NCI-H2227 (cell line): ENCODE measurements at regions not wholly inside any gene's neighbourhood (a gene's known extent, or its start where the extent isn't known, plus 50 kb on each side); places are given as distances from the start of the nearest gene placed in this dataset.
"Not testable (repeated sequence)": the region's sequence is repeated elsewhere in the genome, so short reads cannot be mapped to it uniquely, and the experiment has no call there.

ENCODE experiments used
- DNase-seq: peaks from one replicate; lab custom pipeline; 2025; ENCODE audit not compliant: unreplicated experiment; lab: John Stamatoyannopoulos, UW

DNA sequence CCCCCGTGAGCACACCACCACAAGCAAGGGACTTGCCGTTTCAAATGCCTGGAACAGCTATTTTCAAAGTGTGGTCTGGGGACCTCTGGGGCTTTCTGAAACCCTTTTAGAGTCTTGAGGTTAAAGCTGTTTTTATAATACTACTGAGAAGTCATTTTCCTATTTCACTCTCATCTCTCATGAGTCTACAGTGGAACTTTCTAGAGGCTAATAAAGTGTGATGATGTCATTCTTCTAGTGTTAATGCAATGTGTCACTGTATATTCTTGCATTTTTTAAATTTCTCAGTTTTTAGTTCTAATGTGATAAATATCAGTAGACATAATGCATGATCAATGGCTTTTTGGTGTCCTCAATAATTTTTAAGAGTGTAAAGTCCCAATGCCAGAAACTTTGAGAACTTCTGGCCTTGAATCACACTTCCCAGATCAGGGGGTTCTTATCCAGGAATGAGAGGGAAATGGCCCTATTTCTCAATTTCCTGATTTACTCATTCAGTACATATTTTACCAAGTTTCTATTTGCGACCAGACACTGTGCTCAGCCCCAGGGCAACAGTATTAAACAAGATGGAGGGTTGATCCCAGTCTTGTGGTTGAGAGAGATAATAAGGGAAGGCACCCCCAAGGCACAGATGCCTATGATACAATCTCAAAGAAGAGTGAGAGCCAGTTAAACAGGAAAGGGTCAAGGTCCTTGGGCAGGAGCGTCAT lies 444.0 kb downstream of the HS3ST3B1 start:
- no peak for DNase-seq

DNA sequence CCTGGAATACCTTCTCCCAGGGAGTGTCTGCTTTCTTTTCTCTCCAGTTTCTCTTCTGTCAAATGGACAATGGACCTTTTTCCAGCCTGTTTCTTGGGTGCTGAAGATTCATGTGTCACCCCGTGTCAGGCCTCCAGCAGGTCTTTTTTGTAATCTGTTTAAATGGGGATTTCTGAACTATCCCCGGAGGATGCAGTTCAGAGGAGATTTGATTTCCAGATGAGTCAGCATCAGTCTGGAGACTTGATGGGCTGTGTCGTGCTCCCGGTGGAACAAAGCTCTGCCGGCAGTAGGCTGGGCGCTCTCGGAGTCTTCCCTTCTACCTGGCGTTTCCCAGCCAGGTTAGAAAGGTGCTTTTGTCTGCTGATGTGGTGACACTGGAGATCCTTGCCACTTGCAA lies 440.6 kb downstream of the HS3ST3B1 start:
- no peak for DNase-seq

DNA sequence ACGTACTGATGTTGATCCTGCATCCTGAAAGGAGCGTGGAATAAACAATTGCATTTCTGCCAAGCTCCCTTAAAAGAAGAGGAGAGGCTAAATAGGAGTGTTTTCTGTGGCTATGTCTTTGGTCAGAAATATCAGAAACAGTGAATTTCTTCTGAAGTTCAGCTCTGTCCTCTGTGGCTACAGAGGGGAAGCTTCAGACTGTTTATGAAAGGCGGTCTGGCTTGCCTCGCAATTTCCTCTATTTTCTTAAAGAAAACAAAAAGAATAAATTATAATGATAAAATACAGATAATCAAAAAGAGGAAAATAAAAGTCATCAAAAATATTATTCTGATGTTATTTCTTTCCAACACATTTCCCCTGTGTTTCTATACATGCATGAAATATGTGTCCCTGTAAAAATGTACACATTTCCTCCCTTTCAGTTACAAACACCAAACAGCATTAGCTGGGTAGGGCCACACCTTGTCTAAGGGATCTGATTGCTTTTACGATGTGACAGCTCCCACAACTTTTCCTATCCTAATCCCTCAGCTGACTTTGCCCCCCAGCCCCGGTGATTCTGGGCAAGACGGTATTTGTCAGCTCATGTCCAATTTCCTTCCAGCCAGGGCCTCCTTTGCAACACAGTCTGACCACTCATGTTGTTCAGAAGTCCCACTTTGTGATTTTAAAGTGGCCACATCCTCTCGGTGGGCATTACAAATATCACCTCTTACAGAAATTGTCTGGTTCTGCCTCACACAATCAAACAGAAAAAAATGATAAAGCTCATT lies 439.0 kb downstream of the HS3ST3B1 start:
- no peak for DNase-seq

DNA sequence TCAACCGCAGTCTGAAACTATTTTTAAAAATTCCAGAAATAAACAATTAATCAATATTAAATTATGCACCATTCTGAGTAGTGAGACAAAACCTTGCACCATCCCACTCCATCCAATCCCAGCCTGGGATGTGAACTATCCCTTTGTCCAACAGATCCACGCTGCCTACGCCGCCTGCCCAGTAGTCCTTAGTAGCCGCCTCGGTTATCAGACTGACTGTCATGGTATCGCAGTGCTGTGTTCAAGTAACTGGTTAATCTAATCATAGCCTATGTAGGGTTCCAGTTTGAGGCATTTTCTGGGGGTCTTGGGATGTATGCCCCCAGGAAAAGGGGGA lies 437.7 kb downstream of the HS3ST3B1 start:
- no peak for DNase-seq

DNA sequence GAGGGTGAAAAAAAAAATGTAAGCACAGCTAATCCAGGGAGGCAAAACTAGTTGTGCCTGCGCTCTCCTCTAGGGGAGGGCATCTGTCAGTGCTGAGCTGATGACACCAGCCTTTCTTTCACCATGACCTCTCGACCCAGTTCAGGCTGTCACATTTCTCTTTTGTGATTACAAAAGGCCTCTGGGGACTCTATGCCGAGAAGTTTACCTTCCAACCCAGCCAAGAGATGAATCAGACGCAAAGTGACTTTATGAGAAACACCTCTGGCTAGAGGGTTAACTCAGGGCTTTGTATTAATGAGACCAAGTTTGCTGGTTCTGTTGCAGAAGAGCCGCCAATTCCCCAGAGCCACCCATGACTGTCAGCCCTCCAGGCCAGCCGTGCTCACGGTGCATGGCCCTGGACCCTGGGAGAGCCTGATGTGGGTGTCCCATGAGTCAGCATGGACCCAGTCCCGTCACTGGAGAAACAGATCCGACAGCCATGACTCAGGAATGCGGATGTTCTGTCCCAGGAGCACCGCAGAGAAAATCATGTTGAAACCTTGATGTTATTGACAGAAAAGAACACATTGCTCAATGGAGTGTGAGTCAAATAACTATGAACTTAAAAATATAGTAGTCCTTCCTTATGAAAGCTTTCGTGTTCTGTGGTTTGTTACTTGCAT lies 437.2 kb downstream of the HS3ST3B1 start:
- DNase-seq: no peak

DNA sequence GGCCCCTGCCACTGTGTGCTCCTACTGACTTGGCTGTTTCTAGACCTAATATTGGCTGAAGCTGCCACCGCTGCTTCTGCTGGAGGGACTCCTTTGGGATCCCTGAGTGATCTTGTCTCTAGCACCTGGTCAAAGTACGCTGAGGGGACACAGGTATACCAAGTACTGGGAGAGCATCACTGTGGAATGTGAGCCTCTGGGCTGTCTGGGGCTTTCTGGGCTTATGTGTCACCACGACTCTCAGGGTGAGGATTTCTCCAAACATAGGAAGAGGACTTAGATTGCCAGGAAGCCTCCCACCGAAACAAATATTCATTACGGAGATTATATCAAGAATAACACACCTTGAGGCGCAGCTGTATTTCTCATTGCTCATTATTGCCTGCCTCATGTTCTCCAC lies 435.8 kb downstream of the HS3ST3B1 start:
- no peak for DNase-seq

DNA sequence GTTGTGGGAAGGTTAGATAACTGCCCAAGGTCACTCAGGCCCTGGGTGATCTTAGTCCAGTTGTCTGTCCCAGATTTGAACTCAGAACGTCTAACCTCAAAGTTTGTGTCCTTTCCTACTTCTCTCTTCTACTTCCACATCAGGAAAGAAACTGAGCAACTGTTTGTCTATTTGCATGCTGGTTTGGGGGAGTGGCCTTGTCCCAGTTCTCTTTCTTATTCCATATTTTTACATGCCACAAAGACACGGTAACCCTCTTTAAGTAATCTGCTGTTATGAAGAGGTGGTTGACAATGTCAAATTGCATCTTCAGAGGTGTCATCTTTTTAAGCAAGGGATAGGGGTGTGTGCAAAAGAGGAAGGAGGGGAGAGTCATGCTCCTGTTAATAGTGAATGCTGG lies 432.5 kb downstream of the HS3ST3B1 start:
- DNase-seq: no peak

DNA sequence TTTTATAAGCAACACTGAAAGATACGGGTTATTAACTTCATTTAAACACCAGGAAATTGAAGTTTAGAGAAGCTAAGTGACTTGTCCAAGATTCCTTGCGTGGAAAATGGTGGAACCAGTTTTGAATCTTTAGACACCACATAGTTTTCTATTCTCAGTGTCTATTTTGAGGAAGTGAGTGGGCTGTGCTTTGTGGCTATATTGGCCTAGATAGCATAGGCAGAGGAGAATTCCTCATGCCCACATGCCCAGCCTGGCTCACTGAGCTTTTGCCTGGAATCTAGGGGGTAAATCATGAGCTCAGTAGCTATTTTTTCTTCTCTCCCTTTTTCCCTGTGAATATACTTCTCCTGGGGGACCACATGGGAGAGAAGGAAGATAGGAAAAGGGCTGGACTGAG lies 431.3 kb downstream of the HS3ST3B1 start:
- DNase-seq: no peak

DNA sequence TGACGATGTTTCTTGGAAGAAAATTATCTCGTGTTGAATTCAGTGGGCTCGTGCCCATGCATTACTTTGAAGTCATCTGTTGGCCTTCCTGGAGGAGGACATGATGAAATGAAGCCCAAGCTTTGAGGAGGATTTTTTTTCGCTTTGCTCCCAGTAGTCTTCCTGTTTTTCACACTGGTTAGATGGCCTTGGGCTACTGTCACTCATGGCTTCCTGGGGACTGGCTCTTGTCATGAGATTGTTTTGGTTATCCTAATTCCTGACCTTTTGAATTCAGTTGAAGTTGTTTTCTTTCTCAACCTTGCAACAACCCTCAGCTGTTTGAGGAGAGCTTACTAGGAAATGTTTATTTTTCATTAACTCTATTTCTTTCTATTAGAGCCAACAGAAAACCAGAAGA lies 430.7 kb downstream of the HS3ST3B1 start:
- no peak for DNase-seq

DNA sequence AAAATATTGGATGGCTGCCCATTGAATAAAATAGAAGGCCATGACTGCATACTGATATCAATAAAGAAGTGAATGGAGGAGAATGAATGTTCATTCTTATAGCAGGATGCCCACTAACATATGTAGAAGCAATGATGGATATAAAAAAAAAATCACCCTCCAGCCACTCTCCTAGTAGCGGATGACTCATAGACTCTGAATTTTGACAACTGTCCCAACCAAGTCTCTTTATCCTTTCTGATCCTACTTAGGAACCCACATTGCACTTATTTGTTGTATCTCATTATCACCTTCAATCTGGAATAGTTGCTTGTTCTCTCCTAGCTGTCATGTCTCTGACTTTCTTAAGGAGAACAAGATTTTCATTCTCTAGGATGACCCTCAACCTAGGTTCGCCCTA lies 429.9 kb downstream of the HS3ST3B1 start:
- no peak for DNase-seq

DNA sequence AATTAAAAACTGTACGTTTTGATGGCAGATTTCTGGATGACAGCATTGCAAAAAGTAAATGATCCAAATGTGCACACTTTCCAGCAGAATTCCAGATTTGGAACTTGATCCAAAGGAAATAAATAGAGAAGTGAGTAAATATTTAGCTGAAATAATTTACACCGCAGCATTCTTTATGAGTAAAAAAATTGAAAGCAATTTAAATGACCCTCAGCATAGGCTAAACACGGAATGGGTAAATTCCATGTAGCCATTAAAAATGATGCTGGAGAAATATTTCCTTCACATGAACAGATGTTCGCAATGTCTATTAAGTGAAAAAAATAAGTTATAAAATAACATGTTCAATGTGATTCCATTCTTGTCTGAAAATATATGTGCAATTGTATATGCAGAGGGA lies 424.8 kb downstream of the HS3ST3B1 start:
- no peak for DNase-seq

DNA sequence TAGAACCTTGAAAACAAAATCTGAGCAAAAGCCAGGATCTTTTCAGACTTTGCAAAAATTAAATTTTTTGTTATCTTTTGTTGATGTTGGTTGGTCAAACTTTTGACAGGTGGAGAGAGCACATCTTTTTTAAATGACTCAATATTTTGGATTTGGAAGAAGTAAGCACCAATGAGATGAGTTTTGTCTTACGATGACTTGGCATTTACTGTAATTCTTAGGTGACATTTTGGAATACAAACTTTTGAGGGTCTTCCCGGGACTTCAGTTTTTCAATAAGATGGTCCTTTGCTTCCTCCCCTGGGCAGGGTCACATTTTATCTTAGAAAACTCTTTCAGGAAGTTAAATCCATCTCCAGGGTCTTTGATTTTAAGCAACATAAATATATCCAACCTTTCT lies 423.9 kb downstream of the HS3ST3B1 start:
- no peak for DNase-seq

DNA sequence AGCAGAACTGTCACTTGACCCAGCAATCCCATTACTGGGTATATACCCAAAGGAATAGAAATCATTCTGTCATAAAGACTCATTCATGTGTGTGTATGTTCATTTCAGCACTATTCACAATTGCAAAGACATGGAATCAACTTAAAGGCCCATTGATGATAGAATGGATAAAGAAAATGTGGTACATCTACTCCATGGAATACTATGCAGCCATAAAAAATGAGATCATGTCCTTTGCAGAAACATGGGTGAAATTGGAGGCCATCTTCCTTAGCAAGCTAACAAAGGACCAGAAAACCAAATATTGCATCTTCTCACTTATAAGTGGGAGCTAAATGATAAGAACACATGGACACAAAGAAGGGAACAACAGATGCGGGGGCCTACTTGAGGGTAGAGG lies 422.5 kb downstream of the HS3ST3B1 start:
- DNase-seq: not testable (repeated sequence)

DNA sequence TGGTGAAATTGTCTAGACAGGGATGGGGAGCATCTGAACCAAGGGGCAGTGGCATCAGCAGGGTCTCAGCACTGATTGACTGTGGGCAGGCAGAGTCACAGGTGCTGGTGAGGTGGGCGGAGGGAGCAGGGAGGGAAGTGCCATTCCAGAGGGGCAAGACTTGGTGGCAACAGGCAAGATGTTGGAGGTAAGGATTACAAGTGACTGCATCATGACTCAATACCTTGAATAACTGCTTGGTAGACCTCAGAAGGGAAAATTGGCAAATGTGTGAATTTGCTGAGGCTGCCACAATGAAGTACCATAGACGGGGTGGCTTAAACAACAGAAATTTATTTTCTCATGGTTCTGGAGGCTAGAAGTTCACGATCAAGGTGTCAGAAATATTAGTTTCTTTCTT lies 419.1 kb downstream of the HS3ST3B1 start:
- no peak for DNase-seq

DNA sequence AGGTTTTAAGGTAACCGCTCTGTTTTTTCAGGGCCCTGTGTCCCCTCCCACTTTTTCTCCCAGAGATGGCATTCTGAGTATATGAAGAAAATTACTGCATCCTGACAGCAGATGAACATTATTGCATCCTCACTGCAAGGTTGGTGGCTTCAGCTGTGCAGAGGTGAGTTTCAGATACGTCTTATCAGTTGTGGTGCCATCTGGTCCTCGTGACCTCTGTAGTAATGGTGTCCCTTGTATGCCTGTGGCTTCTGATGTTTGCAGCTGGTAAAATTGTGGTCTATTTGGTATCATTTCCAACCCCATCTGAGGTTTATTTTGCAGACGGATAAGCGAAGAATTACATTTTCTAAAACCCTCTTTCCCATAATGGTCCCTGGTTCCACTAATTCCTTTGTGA lies 417.0 kb downstream of the HS3ST3B1 start:
- no peak for DNase-seq

DNA sequence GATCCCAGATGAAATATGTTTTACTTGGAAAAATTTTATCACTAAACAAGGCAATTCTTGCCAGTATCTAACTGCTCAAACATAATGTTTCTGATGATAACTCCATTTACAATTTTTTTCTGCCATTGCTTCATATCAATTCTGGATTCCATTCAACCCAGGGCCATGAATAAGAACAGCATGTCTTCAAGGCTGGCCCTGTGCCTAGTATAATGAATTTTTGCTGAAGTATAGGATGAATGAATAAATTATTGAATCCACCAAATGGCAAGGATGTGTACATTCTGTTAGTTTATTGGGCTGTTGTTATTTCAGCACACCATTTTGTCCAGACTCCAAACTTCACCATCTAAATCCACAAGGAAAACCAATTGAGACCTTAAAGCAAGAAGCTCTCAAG lies 414.7 kb downstream of the HS3ST3B1 start:
- no peak for DNase-seq

DNA sequence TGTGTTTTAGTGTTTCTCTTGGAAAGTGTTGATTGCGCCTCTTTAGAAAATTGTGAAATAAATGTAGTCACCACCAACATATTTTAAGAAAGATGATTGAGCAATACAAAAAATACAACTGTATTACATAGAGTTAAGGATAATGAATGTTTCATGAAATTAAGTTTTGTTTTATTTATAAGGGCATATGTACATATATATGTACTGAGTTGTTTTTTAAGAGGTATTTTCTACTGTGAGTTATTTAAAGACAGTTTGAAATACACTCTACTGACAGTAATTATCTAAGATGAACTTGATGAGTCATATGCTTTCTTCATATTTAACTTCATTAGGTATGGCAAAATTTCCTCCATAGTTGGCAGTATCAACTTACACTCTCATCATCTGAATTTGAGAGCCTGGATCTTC lies 411.7 kb downstream of the HS3ST3B1 start:
- DNase-seq: no peak

DNA sequence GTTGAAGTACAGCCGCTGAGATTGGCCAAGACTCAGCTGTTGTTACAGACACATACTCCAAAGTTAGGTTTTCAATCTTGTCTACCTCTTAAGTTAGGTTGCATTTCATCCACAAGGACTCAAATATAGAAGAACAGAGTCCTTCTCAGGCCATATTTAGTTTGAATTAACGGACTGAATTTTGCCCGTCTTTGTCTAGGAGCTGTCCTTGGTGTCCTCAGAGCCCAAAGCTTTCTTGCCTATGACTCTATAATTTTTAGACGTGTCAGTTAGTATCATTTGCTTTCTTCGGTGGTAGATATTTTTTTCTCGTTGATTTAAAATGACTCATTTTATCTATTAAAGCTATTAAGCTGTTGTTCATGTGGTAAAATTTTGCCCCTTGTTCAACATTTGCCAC lies 403.2 kb downstream of the HS3ST3B1 start:
- DNase-seq: no peak

DNA sequence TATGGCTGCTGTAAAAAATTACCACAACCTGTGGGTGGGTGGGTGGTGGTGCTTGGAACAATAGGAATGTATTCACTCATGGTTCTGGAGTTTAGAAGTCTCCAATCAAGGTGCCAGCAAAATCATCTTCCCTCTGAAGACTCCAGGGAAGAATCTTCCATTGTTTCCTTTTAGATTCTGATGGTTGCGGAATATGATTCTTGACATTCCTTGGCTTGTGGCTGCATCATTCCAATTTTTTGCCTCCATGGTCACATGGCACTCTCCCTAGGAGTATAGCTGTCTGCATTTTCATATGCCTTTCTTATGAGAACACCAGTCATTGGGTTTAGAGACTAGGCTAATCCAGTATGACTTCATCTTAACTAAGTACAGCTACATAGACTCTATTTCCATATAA lies 401.0 kb downstream of the HS3ST3B1 start:
- no peak for DNase-seq

DNA sequence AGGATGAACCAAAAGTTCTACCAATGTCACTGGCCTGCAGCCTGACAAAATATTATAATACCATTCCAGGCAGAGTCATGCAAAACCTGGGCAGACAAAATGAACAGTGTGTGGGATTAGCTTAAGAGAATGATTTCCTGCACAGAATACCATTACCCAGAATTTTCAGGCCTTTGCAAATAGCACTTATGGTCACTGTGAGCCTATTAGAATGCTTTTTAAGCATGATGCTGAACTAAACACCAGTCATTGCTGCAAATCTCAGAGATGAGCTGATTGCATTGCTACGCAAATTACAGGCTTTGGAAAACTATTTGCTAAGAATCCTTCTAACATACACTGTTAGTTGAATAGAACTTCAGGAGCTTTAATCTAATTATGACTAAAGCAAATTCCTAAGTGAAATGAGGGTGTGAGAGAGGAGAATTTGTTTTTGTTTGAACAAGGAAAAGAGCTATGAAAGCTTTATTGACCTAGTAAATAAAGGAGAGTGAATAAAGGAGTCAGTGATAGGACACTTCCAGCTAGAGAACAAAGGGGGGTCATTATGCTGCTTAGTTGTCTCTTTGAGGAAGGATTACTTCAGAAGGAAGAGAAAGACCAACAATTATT lies 398.8 kb downstream of the HS3ST3B1 start:
- DNase-seq: no peak

DNA sequence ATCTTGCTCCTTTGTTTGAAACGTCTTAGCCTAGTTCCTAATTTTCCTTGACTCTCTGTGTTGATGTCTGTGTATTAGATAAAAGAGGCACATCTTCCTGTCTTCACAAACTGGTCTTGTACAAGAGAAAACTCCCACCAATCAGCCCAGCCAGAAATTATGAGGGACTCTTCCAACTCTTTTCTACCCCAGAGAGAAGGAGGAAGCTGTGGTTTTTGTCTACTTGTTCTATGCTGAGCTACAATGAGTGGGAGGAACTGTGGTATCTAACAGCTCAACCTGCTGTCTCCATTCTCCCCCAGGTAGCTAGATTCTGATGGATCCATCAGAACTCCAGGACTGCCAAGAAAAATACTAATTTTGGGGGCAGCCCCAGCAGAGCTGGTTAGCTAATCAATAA lies 392.5 kb downstream of the HS3ST3B1 start:
- no peak for DNase-seq

DNA sequence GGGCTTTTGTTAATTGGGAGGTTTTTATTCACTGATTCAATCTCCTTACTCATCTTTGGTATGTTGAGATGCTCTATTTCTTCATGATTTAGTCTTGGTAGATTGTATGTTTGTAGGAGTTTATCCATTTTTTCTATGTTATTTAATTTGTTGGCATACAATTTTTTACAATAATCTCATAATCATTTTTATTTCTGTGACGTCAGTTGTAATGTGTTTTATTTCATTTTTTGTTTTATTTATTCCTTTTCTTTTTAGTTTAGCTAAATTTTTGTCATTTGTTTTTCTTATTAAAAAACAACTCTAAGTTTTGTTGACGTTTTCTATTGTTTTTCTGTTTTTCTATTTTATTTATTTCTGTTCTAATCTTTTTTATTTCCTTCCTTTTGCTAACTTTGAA lies 389.8 kb downstream of the HS3ST3B1 start:
- DNase-seq: no peak
